NCI-H748 treated with DMSO at 0.1 percent for 48 hours (cell line): ENCODE measurements at regions not wholly inside any gene's neighbourhood (a gene's known extent, or its start where the extent isn't known, plus 50 kb on each side); places are given as distances from the start of the nearest gene placed in this dataset.
"Not testable (repeated sequence)": the region's sequence is repeated elsewhere in the genome, so short reads cannot be mapped to it uniquely, and the experiment has no call there.

Source experiments
- DNase-seq: peaks from one replicate; lab custom pipeline; 2025; lab: John Stamatoyannopoulos, UW

- DNase-seq, result no peak
Observed at GRCh38 chr3:87101861-87102625, 111.1 kb upstream of the VGLL3 start.

- not testable (repeated sequence) for DNase-seq
Observed at GRCh38 chr3:87097733-87098132, 106.8 kb upstream of the VGLL3 start.

GRCh38 chr3:87090631-87091030 is 99.7 kb upstream of the VGLL3 start:
- no peak for DNase-seq

GRCh38 chr3:87088993-87089841 is 98.3 kb upstream of the VGLL3 start:
- DNase-seq, result no peak

- DNase-seq, result no peak
Observed at GRCh38 chr3:87088430-87088992, 97.6 kb upstream of the VGLL3 start.

GRCh38 chr3:87084868-87085267 is 93.9 kb upstream of the VGLL3 start:
- DNase-seq, result no peak

GRCh38 chr3:87082796-87083440 is 92.0 kb upstream of the VGLL3 start:
- DNase-seq, result peak; percentile 20

- DNase-seq, result no peak
Observed at GRCh38 chr3:87077355-87077754, 86.4 kb upstream of the VGLL3 start.

GRCh38 chr3:87076946-87077345 is 86.0 kb upstream of the VGLL3 start:
- DNase-seq, result no peak

GRCh38 chr3:87073496-87074145 is 82.7 kb upstream of the VGLL3 start:
- no peak for DNase-seq

GRCh38 chr3:87072446-87072845 is 81.5 kb upstream of the VGLL3 start:
- no peak for DNase-seq

- DNase-seq, result no peak
Observed at GRCh38 chr3:87069971-87070370, 79.0 kb upstream of the VGLL3 start.

GRCh38 chr3:87069021-87069420 is 78.1 kb upstream of the VGLL3 start:
- DNase-seq, result no peak

- DNase-seq, result no peak
Observed at GRCh38 chr3:87062685-87063084, 71.7 kb upstream of the VGLL3 start.

- no peak for DNase-seq
Observed at GRCh38 chr3:87057474-87057873, 66.5 kb upstream of the VGLL3 start.

GRCh38 chr3:87053553-87053952 is 62.6 kb upstream of the VGLL3 start:
- no peak for DNase-seq

- DNase-seq, result no peak
Observed at GRCh38 chr3:87052499-87053260, 61.7 kb upstream of the VGLL3 start.

GRCh38 chr3:87047852-87048251 is 56.9 kb upstream of the VGLL3 start:
- no peak for DNase-seq

- DNase-seq, result no peak
Observed at GRCh38 chr3:87046241-87046640, 55.3 kb upstream of the VGLL3 start.

GRCh38 chr3:87045473-87045872 is 54.5 kb upstream of the VGLL3 start:
- no peak for DNase-seq

GRCh38 chr3:87044846-87045245 is 53.9 kb upstream of the VGLL3 start:
- DNase-seq, result no peak
